Esophagus (tissue), 2 donors: ENCODE measurements at regions not wholly inside any gene's neighbourhood (a gene's known extent, or its start where the extent isn't known, plus 50 kb on each side); places are given as distances from the start of the nearest gene placed in this dataset.

Experiments used
- H3K27ac ChIP-seq, 2 donors: one replicate each; pipeline ENCODE4 v1.5.1; 2013; ENCODE audit warnings: low read depth in 2 of 2, mild to moderate bottlenecking in 2 of 2, inconsistent platforms in 1 of 2, low read length in 1 of 2, moderate library complexity in 1 of 2
- H3K27me3 ChIP-seq, 2 donors: one replicate each; pipeline ENCODE4 v1.6.1; 2013; ENCODE audit warnings: low read length in 2 of 2, control low read depth in 1 of 2, mild to moderate bottlenecking in 1 of 2; ENCODE audit not compliant: insufficient read depth in 2 of 2, control insufficient read depth in 1 of 2
- H3K36me3 ChIP-seq, 2 donors: one replicate each; pipeline ENCODE4 v1.6.1; 2013; ENCODE audit warnings: low read length in 1 of 2; ENCODE audit not compliant: control insufficient read depth in 2 of 2, insufficient read depth in 2 of 2
- H3K4me1 ChIP-seq, 2 donors: one replicate each; pipeline ENCODE4 v1.6.1; 2013; ENCODE audit warnings: low read length in 1 of 2; ENCODE audit not compliant: control insufficient read depth in 2 of 2, insufficient read depth in 2 of 2
- H3K4me3 ChIP-seq, 2 donors: one replicate each; pipeline ENCODE4 v1.5.1; 2013; ENCODE audit warnings: low read length in 2 of 2, mild to moderate bottlenecking in 2 of 2, low read depth in 1 of 2, moderate library complexity in 1 of 2
- H3K9me3 ChIP-seq, 2 donors: one replicate each; pipeline ENCODE4 v1.6.1; 2013; ENCODE audit warnings: mild to moderate bottlenecking in 2 of 2, low read depth in 1 of 2, low read length in 1 of 2, moderate library complexity in 1 of 2; ENCODE audit not compliant: control insufficient read depth in 2 of 2, insufficient read depth in 1 of 2
- WGBS, 2 donors: extraction: QIAGEN DNeasy Blood & Tissue Kit; methylation state at CpG; one replicate each; pipeline ENCODE4 v1.1.7; 2013; 5-methylcytosine and 5-hydroxymethylcytosine counted together
- donor health status: healthy with polysubstance abuse.
- donor health status: Bipolar disorder and iron deficiency.

GRCh38 chr7:95672434-95672833, 76.1 kb upstream of the PDK4 start:
- Histone ChIP-seq H3K4me3 (no peak overlapping the region), H3K27ac (no peak overlapping the region), H3K27me3 (no peaks in the 10 kb centered on the region), H3K9me3 (no peaks in the 10 kb centered on the region), H3K36me3 (no peaks in the 10 kb centered on the region), H3K4me1 (no peaks in the 10 kb centered on the region)
- WGBS, 2 donors, result 77 to 85% methylated on average over 2 of the region's 2 CpGs

- Histone ChIP-seq H3K36me3 (no peaks in the 10 kb centered on the region), H3K9me3 (no peaks in the 10 kb centered on the region), H3K4me3 (no peak overlapping the region), H3K27ac (no peak overlapping the region), H3K27me3 (no peaks in the 10 kb centered on the region), H3K4me1 (no peaks in the 10 kb centered on the region)
- 63 to 79% methylated on average over 2 of the region's 2 CpGs for WGBS, 2 donors
These were observed 73.2 kb upstream of the PDK4 start for GRCh38 chr7:95669513-95669912.

- no peaks in the 10 kb centered on the region for H3K9me3 ChIP-seq
- WGBS, 2 donors, result 82 to 84% methylated on average over 4 of the region's 4 CpGs
- no peak overlapping the region for H3K4me3 ChIP-seq
These were observed 72.2 kb upstream of the PDK4 start for GRCh38 chr7:95668504-95669018.

DNA sequence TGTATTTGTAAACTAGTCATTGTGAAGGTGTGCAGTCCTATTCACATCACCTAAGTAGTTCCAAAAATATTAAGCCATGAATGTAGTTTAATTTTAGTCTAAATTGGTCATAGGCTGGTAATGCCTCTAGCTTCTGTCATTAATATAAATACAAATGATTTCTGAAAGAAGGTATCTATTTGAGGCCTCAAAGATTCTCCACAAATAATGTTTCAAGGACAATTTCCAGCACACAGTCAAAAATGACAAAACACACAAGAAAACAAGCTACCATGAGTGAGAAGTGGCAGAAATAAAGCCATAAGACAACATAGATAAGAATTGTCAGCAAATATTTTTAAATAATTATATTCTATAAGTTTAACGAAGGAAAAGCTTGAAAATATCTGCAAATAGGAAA, 66.7 kb upstream of the PDK4 start:
- no peaks in the 10 kb centered on the region for H3K36me3 ChIP-seq
- no peak overlapping the region for H3K4me3 ChIP-seq
- 64 to 82% methylated on average over 1 of the region's 1 CpG for WGBS, 2 donors
- H3K4me1 ChIP-seq, result no peaks in the 10 kb centered on the region
- H3K27me3 ChIP-seq, result no peaks in the 10 kb centered on the region
- H3K27ac ChIP-seq, result no peak overlapping the region
- H3K9me3 ChIP-seq, result no peaks in the 10 kb centered on the region

More at GRCh38 chr7:95668504-95669018, 72.2 kb upstream of the PDK4 start:
- no peak overlapping the region for H3K27ac ChIP-seq
- H3K4me1 ChIP-seq, result no peaks in the 10 kb centered on the region
- no peaks in the 10 kb centered on the region for H3K27me3 ChIP-seq
- H3K36me3 ChIP-seq, result no peaks in the 10 kb centered on the region

DNA sequence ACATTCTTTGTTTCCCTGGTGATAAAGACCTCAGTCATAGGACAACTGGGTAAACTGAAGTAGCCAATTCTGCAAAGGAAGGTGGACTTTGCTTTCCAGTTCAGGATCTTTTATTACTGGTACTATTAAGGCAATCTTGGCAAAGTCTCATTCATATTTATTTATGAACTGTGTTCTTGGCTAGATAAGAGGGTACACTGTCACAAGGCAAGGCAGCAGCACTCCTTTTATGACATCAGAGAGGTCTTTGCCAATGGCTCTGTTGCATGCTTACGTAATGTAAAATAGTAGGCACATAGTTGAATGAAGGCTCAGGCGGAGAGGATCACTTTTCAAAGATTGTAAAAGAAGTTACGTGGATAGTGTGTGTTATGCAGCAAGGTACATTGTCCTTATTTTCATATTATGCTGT, 63.7 kb upstream of the PDK4 start:
- WGBS, 2 donors, result 80 to 86% methylated on average over 3 of the region's 3 CpGs
- H3K36me3 ChIP-seq, result no peaks in the 10 kb centered on the region
- H3K27ac ChIP-seq, result no peak overlapping the region

GRCh38 chr7:95658676-95659075, 62.4 kb upstream of the PDK4 start:
- Histone ChIP-seq H3K27me3 (no peaks in the 10 kb centered on the region), H3K4me3 (no peak overlapping the region), H3K4me1 (no peaks in the 10 kb centered on the region), H3K27ac (no peak overlapping the region), H3K9me3 (no peaks in the 10 kb centered on the region), H3K36me3 (no peaks in the 10 kb centered on the region)
- WGBS, 2 donors, result 73 to 85% methylated on average over 7 of the region's 7 CpGs

More for the DNA sequence above, 63.7 kb upstream of the PDK4 start:
- no peak overlapping the region for H3K4me3 ChIP-seq
- H3K4me1 ChIP-seq, result no peaks in the 10 kb centered on the region
- no peaks in the 10 kb centered on the region for H3K27me3 ChIP-seq
- no peaks in the 10 kb centered on the region for H3K9me3 ChIP-seq

- WGBS, 2 donors, result 60 to 64% methylated on average over 3 of the region's 3 CpGs
These were observed 53.2 kb upstream of the PDK4 start for GRCh38 chr7:95649546-95649945.

GRCh38 chr7:95646350-95646749, 50.0 kb upstream of the PDK4 start:
- no peaks in the 10 kb centered on the region for H3K4me1 ChIP-seq
- 46 to 54% methylated on average over 1 of the region's 1 CpG for WGBS, 2 donors
- H3K36me3 ChIP-seq, result no peaks in the 10 kb centered on the region
- no peak overlapping the region for H3K4me3 ChIP-seq
- H3K27me3 ChIP-seq, result no peaks in the 10 kb centered on the region
- no peak overlapping the region for H3K27ac ChIP-seq
- H3K9me3 ChIP-seq, result no peaks in the 10 kb centered on the region

More at GRCh38 chr7:95649546-95649945, 53.2 kb upstream of the PDK4 start:
- Histone ChIP-seq H3K9me3 (no peaks in the 10 kb centered on the region), H3K27ac (no peak overlapping the region), H3K4me1 (no peaks in the 10 kb centered on the region), H3K4me3 (no peak overlapping the region), H3K36me3 (no peaks in the 10 kb centered on the region), H3K27me3 (no peaks in the 10 kb centered on the region)
